A204.1 (cell line): ENCODE measurements at regions not wholly inside any gene's neighbourhood (a gene's known extent, or its start where the extent isn't known, plus 50 kb on each side); places are given as distances from the start of the nearest gene placed in this dataset.

ENCODE experiments used
- FAIRE-seq: peaks from 2 replicates; lab custom pipeline; 2012; peaks lifted over from hg19 to GRCh38; lab: Jason Lieb, UNC

GRCh38 chr9:84589542-84589941 is 80.0 kb upstream of the NTRK2 start:
- FAIRE-seq, result no peak

DNA sequence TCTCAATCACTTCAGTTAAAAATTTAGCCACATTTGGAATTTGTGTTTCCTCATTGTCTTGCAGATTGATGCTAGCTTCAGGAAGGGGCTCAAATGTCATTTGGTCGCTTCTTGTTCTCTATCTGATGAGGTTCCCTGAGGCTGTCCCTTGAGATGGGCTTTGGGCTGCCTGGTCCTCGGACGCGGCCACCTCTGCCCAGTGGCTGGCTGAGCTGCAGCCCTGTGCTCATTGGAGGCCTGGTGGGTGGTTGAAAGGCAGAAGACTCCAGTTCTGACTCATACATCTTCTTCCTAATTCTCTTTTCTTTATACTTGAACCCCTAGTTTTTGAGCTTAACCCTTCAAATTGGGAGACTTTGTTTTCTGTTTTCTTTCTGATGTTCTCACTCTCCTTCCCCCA is 78.8 kb upstream of the NTRK2 start:
- FAIRE-seq, result no peak

DNA sequence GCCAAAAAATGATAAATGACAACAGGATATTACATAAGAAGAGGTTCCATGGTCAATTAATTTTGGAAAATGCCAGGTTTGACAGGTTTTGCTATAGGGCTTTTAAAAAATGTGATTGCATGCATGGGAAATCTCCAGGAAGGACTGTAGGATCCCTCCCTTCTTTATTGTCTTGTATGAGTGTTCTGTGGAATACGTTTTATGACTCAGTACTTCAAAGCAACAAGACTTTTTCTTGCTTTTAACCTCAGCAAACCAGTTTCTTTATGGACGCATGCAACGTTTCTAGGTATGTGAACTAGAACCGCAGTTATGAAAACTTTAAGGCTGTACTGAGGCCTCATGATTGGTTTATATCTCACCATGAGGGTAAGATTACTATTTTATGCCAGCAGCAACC is 76.6 kb upstream of the NTRK2 start:
- no peak for FAIRE-seq

DNA sequence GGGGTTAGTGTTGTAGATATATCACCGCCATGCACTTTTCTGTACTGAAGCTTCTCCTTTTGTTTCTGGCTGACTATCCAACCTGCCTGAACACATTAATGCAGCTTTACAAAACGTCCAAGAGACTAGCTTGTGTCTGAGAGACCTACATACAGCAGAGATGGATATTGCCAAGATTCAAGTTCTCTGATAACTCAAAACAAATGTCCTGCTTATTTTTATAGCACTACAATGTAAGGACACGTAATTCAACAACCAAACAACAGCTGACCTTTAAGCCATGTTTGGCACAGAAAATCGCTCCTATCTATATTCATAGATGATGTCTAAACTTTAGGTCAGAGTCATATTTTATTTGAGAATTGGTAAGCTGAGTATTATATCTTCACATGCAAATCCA is 76.2 kb upstream of the NTRK2 start:
- no peak for FAIRE-seq

GRCh38 chr9:84597131-84597530 is 72.4 kb upstream of the NTRK2 start:
- FAIRE-seq, result no peak

- FAIRE-seq, result no peak
Observed at GRCh38 chr9:84598921-84599636, 70.5 kb upstream of the NTRK2 start.

GRCh38 chr9:84600739-84601138 is 68.8 kb upstream of the NTRK2 start:
- FAIRE-seq, result no peak

GRCh38 chr9:84604223-84604622 is 65.3 kb upstream of the NTRK2 start:
- FAIRE-seq, result no peak

- no peak for FAIRE-seq
Observed at GRCh38 chr9:84609779-84610178, 59.8 kb upstream of the NTRK2 start.

DNA sequence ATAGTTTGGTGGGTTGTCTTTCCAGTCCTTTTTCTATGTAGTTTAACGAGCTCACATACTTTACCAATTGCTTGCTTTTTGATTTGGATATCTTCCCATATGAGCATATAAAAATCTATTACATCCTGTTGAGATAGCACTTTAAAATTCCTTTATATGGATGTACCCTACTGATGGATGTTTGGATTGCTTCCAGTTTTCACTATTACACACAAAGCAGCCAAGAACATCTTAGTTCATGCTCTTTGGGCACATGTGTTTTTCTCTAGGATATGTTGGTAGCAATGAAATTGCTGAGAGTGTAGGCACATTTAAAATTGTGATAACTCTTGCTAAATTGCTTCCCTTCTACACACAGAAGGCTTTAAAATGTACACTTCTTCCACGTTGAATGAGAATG is 56.1 kb upstream of the NTRK2 start:
- no peak for FAIRE-seq

- no peak for FAIRE-seq
Observed at GRCh38 chr9:84615544-84615943, 54.0 kb upstream of the NTRK2 start.

GRCh38 chr9:84617411-84618029 is 52.0 kb upstream of the NTRK2 start:
- no peak for FAIRE-seq
